HK-2 (cell line): ENCODE measurements at regions not wholly inside any gene's neighbourhood (a gene's known extent, or its start where the extent isn't known, plus 50 kb on each side); places are given as distances from the start of the nearest gene placed in this dataset.
"Not testable (repeated sequence)": the region's sequence is repeated elsewhere in the genome, so short reads cannot be mapped to it uniquely, and the experiment has no call there.

Experiments used
- DNase-seq: peaks from one replicate; pipeline ENCODE4 v3.0.0-alpha.2; 2018; ENCODE audit not compliant: unreplicated experiment

DNA sequence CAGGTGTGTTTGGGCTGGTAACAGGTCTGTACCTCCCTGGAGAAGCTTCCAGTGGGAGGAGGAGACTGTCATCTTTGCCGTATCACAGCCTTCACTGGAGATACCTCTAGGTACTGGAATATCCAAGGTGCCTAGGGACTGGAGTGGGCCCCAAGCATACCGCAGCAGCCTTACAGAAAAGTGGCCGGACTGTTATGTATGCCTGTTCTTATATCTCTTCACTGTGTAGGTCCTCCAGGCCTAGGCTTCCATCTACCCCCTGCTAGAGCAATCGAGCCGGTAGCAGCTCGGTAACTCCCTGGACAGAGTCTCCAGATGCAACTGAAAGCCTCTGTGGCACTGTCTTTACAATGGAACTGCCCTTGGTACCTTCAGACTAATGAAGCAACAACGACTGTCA is 277.4 kb upstream of the GRIA3 start:
- DNase-seq, result no peak

DNA sequence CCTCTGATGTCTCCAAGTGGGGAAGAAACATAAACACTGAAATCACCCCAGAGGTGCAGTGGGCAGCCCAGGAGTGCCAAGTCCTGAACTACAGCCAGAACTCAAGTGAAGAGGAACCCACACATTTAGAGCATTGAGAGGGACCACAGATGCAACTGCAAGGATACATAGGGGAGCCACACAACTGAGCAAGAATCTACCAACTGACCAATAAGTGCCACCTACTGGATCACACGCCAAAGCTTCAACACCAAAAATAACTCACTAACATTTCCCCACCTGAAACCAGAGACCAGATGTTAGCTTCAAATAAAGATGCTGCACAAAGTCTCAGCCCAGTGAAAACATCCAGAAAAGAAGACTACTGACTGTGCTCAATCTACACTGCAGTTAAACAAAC is 276.7 kb upstream of the GRIA3 start:
- no peak for DNase-seq

DNA sequence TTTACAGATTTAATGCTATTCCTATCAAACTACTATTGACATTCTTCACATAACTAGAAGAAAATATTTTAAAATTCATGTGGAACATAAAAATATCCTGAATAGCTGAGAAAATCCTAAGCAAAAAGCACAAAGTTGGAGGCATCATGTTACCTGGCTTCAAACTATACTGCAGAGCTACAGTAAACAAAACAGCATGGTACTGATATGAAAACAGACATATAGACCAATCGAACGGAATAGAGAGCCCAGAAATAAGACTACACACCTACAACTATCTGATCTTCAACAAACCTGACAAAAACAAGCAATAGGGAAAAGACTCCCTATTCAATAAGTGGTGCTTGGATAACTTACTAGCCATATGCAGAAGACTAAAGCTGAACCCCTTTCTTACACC is 273.4 kb upstream of the GRIA3 start:
- DNase-seq, result no peak

DNA sequence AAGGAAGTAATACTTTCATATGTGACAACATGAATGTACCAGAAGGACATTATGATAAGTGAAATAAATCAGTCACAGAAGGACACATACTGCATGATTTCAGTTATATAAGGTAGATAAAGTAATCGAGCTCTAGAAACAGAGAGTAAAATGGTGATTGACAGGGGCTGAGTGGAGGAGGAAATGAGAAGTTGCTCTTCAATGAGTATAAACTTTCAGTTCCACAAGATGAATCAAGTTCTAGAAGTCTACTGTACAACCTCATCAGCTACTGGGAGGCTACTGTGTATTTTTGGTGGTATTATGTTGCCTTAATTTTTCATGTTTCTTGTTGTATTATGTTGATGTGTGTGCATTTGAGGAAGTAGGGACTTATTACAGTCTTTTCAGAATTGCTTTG is 270.9 kb upstream of the GRIA3 start:
- no peak for DNase-seq

DNA sequence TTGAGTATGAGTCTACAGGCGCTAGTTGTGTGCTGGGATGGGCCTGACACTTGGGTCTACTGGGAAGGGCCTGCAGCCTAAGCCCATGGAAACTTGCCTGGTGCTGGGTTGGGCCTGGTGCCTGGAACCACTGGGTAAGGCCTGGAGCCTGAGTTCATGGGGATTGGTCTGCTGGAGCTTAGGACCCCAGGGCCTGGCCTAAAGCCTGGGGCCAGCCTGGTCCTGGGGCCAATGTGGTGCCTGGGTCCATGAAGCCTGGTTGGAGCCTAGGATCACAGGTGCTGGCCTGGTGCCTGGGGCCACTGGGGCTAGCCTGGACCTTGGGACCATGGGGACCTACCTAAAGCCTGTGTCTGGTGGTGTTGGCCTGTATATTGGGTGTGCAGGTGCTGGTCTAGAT is 270.3 kb upstream of the GRIA3 start:
- DNase-seq, result no peak

DNA sequence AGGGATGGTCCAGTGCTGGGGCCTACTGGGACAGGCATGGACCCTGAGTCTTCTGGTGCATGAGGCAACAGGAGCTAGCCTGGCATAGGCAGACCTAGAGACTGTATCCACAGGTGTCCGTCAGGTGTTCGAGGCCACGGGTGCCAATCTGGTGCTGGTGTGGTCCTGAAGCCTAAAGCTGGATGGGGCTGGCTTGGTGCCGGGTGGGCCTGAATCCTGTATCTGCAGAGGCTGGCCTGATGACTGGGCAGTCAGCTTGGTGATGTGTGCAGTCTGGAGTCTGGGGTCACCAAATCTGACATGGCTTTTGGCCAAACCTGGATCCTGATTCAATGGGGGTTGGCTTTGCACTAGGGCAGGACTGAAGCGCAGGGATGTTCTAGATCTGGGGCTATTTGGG is 269.8 kb upstream of the GRIA3 start:
- DNase-seq, result no peak

DNA sequence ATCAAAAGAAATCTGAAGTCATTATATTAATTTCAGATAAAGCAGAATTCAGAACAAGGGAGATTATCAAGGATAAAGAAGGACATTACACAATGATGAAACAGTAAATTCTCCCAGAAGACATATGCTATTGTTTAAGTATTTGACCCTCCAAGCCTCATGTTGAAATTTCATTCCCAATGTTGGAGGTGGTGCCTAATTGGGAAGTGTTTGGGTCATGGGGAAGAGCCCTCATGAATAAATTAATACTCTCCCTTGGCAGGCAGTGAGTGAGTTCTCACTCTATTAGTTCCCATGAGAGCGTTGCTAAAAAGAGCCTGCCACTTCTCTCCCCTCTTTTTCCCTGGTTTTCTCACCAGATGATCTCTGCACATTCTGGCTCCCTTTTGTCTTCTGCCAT is 249.9 kb upstream of the GRIA3 start:
- DNase-seq, result no peak

DNA sequence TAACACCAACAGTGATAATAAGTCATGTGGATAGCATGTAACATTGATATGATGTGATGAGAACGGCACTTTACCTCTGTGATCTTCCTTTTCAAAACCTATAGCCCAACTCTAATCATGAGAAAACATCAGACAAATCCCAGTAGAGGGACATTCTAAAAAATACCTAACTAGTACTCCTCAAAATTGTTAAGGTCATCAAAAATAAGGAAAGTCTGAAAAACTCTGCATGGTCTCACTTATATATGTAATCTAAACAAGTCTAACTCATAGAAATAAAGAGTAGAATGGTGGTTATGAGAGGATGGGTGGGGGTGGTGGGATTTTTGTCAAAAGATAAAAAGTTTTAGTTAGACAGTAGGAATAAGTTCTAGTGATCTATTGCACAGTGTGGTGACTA is 243.9 kb upstream of the GRIA3 start:
- DNase-seq, result no peak

DNA sequence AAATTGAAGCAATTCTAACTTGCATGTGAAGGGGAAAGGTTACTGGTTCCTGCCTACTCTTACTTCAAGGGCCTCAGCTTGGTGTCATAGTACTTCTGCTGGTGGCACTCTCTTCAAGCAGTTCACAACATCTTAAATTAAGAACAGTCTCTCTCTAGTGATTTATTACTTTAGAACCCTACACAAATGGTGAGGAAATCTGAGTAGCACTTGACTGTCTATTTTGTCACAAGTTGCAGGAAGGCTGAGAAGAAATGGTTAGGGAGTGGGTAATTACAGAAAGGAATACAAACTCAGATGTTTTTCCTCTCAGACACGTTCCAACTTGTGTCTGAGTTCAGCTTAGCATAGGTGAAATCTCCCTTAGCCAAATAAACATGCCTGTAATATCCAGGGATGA is 242.3 kb upstream of the GRIA3 start:
- DNase-seq, result no peak

DNA sequence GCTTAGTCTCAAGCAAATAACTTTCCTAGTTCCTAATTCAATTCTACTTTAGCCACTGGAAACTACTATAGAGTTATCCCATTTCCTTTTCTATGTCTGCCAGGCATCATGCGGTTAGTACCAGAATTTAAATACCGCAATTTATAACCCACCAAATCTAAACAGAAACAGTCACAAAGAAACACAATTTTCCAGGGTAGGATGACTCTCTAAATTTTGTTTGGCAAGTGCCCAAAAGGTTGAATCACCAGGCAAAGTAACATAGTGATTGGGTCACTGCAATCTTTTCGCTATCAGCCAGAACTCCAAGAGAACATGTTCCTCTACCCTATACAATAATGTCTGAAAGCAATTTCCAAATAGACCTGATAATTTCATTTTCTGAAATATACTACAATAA is 240.2 kb upstream of the GRIA3 start:
- DNase-seq, result no peak

DNA sequence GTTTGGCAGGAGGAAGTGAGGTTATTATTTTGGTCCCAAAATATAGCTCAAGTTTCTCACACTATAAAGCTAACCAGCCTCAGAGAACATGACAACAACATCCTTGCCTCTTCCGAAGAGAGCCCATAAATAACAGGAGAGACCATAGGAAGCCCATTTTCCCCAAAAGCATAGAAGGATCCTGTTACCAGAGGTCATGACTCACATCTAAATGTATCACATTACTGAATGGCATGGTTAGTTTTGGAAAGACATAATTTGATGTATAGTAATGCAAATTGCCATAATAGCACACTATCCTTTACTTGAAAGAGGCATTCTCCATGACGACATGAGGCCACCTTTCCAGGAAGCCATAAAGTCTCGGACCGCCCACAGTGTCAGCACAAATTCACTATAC is 238.8 kb upstream of the GRIA3 start:
- DNase-seq, result no peak

DNA sequence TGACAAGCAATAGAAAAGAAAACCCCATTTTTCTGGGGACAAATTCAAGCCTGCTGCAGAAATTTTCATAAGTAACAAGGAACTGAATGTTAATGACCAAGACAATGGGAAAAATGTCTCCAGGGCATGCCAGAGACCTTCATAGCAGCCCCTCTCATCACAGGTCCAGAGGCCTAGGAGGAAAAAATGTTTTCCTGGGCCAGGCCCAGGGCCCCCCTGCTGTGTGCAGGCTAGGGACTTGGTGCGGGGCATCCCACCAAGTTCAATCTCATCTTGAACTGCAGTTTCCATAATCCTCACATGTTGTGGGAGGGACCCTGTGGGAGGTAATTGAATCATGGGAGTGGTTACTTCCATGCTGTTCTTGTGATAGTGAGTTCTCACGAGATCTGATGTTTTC is 211.5 kb upstream of the GRIA3 start:
- DNase-seq, result no peak

DNA sequence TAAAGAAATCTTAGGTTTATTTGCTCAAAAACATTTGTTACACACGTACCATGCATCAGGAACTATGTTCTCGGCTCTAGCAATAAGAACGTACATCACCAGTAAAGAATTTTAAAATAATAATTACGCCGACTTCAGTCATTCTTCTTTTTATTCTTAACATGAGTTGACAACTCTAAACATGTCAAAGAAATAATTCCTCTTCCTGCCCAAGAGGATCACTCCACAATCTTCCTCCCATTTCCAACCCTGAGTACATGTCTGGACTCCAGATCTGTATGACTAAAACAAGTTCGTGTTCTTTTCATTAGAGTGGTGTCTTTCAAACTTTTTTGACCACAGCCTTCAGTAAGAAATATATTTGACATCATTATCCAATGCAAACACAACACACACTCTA is 201.6 kb upstream of the GRIA3 start:
- DNase-seq, result no peak

DNA sequence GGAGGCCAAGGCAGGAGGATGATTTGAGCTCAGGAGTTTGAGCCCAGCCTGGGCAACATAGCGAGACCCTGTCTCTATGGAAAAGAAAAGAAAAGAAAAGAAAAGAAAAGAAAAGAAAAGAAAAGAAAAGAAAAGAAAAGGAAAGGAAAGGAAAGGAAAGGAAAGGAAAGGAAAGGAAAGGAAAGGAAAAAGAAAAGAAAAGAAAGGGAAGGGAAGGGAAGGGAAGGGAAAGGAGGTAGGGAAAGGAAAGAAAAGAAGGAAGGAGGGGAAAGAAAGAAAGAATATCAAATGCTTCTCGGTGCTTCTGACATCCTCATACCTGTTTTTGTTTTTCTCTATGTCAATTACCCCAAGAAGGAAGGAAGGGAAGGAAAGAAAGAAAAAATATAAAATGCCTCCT is 181.2 kb upstream of the GRIA3 start:
- DNase-seq, result not testable (repeated sequence)

DNA sequence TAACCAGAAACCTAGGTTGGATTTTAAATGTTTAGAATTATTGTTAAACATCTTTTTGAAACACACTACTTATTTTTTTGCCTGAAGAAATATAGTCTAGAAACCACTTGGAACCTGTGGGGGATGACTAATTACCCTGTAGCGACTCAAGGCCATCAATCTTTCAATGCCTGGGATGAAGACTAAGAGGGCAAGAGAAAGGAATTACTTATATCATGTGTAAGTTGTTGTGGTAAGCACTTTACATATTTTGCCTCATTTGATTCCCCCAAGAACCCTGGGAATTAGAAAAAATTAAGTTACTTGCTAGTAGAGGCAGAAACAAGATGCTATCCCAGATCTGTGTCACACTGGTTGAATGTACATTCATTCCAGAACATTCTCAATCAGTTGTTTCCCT is 170.9 kb upstream of the GRIA3 start:
- no peak for DNase-seq

DNA sequence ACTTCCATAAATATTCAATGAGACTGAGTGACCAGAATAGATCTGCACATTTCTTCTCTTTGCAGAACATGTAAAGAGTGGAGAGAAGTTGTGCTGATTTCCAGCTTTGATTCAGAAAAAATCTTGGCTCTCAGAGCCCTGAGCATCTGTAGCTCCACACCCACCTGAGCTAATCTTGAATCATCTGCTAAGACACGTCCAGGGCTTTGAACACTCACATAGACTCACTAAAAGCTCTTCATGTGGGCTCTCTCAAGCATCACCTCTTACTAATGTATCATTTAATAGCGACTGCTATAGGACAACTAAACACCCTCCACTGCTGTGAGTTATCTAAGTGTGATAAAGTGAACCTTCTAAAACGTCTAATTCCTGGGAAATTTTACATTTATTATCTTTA is 147.7 kb upstream of the GRIA3 start:
- DNase-seq, result no peak

DNA sequence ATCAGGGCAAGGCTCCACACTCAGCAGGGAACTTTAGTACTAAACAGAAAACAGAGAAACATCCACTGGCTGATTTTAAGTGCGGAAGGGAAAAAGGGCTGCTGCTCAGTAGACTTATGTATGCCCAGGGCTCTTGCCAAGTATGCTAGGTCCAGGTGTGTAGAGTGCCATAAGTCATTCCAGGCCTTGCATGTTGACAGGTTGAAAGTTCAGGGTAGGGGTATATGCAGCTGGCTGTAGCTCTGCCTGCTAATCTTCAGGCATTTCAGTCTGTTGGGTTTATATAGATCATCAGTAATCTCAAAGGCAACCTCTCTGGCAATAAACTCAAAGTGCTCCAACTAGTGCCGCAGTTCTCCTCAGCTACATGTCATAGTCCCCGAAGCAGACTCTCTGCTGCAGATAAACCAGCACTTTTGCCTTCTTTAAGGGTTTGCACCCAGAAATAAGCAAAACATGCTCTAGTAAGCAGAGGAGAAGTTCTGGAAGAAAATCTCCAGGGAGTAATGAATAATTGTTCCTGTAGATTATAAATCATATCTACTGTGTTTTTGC is 134.9 kb upstream of the GRIA3 start:
- no peak for DNase-seq

DNA sequence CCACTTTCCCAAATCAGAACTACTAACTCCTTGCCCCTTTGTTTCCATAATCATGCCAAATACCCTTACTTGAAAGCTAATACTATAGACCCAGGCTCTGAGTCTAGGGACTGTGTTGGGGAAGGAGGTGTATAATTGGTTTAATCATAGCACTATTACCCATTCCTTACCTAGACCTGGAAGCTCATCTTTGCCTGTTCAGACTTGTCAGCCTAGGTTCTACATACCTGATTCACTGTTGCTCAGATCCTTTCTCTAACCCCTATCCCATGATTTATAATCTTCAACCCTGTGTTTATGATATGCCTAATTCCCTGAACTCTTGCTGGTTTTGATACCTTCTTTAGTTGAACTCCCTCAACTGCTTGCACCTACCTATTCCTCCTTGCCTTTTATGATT is 123.1 kb upstream of the GRIA3 start:
- DNase-seq, result no peak

DNA sequence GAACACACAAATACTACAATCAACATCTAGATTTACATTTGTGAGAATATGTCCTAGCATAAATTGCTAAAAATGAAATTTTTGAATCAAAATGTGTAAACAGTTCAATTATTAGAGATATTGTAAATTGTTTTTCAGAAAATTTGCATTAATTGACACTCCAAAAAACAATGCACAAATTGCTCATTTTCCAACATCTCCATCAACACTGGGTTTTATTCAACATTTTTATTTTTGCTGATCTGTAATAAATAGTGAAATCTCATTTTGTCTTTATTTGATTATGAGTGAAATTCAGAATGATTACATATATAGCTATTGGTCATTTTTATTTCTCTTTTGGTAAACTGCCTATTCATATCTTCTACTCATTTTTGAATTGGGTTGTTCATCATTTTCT is 120.0 kb upstream of the GRIA3 start:
- DNase-seq, result no peak

DNA sequence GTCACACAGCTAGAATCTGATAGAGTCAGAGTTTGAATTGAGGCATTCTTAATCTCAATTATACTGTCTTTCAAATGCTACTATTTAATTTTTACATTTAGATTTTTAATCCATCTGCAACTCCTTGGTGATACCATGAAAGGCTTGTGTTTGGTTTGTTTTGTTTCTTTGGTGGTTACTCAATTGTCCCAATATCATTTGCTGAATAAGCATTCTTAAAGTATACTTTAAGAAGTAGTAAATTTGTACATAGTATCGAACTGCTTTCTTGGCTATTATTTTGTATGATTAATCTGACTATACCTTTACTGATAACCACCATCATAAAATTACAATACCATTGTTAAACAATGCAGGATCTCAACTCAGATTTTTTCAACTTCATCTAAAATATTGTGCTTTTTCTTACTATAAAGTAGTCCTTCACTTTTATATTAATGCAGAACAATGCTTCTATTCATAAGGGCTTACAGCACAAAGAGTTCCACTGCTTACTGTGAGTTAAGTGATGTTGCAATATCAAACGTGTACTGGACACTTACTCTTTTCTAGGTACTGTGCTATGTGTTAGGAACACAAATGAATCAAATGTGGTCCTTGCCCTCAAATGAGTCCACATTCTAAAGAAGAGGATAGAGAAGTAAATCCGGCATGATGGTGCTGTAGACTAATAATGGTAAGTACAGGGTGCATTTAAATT is 111.2 kb upstream of the GRIA3 start:
- DNase-seq, result no peak

DNA sequence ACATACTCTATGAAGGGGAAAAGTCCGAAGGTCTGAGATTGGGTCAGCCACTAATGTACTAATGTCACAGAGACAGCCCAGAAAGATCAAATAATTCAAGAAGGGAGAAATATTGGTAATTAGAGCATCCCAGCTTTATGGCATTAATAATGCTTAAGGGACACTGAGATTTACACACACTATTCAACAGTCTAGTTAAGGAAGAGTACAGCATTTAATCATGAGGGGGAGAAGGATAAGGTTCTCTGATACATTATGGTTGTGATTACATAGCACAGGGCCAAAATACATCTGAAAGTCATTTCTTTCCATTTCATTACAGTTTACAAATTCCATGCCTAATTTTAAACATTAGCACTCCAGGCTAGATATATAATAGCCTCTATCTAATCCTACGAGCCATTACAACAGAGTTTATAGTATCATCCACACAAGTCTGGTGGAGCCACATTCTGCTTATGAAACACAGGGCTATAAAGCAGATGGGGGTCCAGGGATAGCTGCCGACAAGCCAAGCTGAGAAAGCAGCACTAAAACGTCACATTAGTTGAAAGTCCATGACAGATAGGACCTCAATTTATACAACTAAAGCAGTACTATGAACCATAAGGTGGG is 108.0 kb upstream of the GRIA3 start:
- no peak for DNase-seq

DNA sequence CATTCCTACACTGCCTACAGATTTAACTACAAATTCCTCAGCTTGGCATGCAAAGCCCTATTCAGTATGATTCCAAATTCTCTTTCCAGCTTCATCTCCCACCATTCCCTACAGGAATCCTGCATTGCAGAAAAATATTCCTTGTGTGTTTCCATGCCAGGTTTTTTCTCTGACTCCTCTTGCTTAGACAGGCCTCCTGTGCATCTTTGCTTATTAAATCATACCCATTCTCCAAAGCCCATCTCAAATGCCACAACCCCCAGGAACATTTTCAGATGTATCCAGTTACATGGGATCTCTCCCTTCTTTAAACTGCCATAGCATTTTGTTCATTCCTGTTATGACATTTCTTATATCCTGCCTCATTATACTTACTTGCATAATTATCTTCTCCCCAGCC is 106.4 kb upstream of the GRIA3 start:
- no peak for DNase-seq

DNA sequence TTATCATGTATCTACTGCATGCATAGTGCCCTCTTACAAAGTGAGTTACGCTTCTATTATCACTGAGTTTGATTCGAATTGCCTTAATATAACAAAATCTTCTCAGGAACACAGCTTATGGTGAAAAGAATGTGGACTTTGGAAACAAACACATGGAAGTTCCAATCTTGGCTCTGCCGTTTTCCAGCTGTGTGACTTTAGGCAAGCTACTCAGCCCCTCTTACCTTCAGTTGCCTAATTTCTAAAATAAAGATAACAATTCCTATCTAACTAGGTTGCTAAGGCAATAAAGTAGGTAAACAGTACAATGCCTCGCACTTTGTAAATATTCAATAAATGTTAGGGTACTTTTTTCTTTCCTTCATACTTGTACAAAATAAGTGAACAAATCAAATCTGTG is 104.0 kb upstream of the GRIA3 start:
- no peak for DNase-seq

DNA sequence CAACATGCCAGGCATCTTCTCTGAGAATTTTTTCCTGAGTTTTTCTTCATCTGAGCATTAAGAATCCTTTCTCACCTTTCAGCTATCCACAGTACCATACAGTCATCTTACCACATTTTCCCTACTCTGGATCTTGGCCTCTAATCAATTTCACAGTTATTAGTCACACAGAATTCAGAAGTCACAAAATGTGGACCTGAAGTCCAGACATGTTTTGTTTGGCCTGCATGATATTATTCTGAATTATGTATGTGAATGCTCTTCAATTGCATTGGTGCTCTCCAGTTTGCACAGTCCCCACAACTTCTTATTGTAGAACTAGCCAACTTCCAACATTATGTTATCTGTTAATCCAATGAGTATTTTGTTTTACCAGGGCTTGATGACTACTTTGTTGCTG is 102.3 kb upstream of the GRIA3 start:
- no peak for DNase-seq
